ENCODE measurements at regions not wholly inside any gene's neighbourhood (a gene's known extent, or its start where the extent isn't known, plus 50 kb on each side); places are given as distances from the start of the nearest gene placed in this dataset.

- DNase-seq, result no peak
- Histone ChIP-seq H3K36me3 (ENCODE audit: control insufficient read depth, insufficient read depth, low read length) (no peaks in the 10 kb centered on the region), H3K4me1 (ENCODE audit: control insufficient read depth, insufficient read depth, low read length) (peaks cover 54% of the 10 kb centered on the region), H3K9me3 (replicated peaks; ENCODE audit: control insufficient read depth, low read depth, low read length) (peaks cover 4% of the 10 kb centered on the region), H3K27ac (ENCODE audit: low read length) (no peak overlapping the region), H3K4me3 (ENCODE audit: low read length) (no peak overlapping the region), H3K27me3 (ENCODE audit: control insufficient read depth, insufficient read depth, low read length) (peaks cover 3% of the 10 kb centered on the region)
Observed at GRCh38 chr17:77730376-77730775, 228.1 kb upstream of the TNRC6C start.

- Histone ChIP-seq H3K9me3 (replicated peaks; ENCODE audit: control insufficient read depth, low read depth, low read length) (peaks cover 4% of the 10 kb centered on the region), H3K27ac (ENCODE audit: low read length) (peak overlapping the region; percentile 87), H3K4me1 (ENCODE audit: control insufficient read depth, insufficient read depth, low read length) (peaks cover 49% of the 10 kb centered on the region), H3K4me3 (ENCODE audit: low read length) (no peak overlapping the region), H3K36me3 (ENCODE audit: control insufficient read depth, insufficient read depth, low read length) (no peaks in the 10 kb centered on the region), H3K27me3 (ENCODE audit: control insufficient read depth, insufficient read depth, low read length) (peaks cover 2% of the 10 kb centered on the region)
- DNase-seq, result no peak
- whole genome bisulfite sequencing (ENCODE audit: insufficient coverage), result no CpG with 5 or more reads among the region's 8 CpGs
Observed at GRCh38 chr17:77733576-77734296, 224.8 kb upstream of the TNRC6C start.

- WGBS (ENCODE audit: insufficient coverage), result 12% methylated on average over 15 of the region's 19 CpGs
- Histone ChIP-seq H3K9me3 (replicated peaks; ENCODE audit: control insufficient read depth, low read depth, low read length) (peaks cover 4% of the 10 kb centered on the region), H3K4me1 (ENCODE audit: control insufficient read depth, insufficient read depth, low read length) (peaks cover 54% of the 10 kb centered on the region), H3K27ac (ENCODE audit: low read length) (peak overlapping the region; percentile 87), H3K4me3 (ENCODE audit: low read length) (no peak overlapping the region), H3K27me3 (ENCODE audit: control insufficient read depth, insufficient read depth, low read length) (peaks cover 2% of the 10 kb centered on the region), H3K36me3 (ENCODE audit: control insufficient read depth, insufficient read depth, low read length) (no peaks in the 10 kb centered on the region)
- peak; percentile 97 for DNase-seq
Observed at GRCh38 chr17:77734371-77735080, 224.0 kb upstream of the TNRC6C start.

DNA sequence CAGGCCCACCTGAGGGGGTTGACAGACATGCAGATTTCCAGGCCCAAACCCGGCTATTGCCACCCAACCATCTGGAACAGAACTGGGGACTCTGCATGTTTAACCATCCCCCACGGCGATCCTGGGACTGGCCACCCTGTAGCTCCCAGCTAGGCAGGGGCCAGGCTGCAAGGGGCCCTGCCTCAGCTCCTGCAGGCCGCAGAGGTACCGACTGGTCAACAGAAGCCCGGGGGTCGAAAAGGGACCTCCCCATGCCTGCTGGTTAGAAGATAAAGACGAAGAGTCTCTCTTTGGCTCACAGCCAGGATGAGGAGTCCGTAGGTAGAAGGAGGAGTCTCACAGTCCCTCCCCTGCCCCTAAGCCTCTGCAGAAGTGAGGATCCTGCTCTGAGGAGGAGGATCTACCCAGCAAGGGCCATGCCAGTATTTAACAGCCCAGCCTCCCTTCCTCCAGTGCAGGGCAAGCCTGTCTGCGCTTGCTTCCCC lies 223.4 kb upstream of the TNRC6C start:
- H3K36me3 ChIP-seq (ENCODE audit: control insufficient read depth, insufficient read depth, low read length), result no peaks in the 10 kb centered on the region
- DNase-seq, result peak; percentile 80
- peaks cover 54% of the 10 kb centered on the region for H3K4me1 ChIP-seq (ENCODE audit: control insufficient read depth, insufficient read depth, low read length)
- WGBS (ENCODE audit: insufficient coverage), result 29% methylated on average over 5 of the region's 10 CpGs
- H3K4me3 ChIP-seq (ENCODE audit: low read length), result no peak overlapping the region
- H3K9me3 ChIP-seq (replicated peaks; ENCODE audit: control insufficient read depth, low read depth, low read length), result peaks cover 4% of the 10 kb centered on the region
- peak overlapping the region; percentile 87 for H3K27ac ChIP-seq (ENCODE audit: low read length)
- peaks cover 2% of the 10 kb centered on the region for H3K27me3 ChIP-seq (ENCODE audit: control insufficient read depth, insufficient read depth, low read length)

DNA sequence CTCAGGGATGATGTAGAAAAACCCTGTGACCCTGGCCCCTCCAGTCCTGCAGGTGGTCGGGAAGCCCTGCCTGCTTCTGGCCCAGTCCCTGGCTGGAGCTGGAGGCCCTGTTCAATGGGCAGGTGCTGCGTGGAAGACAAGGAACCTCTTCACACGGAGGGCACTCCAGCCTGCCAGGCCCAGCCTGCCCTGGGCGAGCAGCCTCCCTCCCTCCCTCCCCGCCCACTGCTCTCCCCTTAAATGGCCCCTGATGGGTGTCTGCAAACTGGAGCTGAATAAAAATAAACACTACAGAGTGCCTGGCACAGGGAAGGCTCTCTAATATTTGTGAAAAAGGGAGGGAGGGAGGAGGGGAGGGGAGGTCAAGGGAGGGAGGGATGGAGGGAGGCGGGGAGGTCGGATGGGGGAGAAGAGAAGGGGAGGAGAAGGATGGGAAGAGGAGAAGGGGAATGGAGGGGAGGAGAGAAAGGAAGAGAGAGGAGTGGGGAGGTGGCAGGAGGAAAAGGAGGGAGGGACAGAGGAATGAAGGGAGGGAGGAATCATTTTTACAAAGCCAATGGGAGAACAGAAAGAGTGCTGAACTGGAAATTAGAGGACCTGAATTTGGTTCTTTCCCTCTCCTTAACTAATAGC lies 222.8 kb upstream of the TNRC6C start:
- DNase-seq, result peak; percentile 89
- Histone ChIP-seq H3K27me3 (ENCODE audit: control insufficient read depth, insufficient read depth, low read length) (peaks cover 2% of the 10 kb centered on the region), H3K4me1 (ENCODE audit: control insufficient read depth, insufficient read depth, low read length) (peaks cover 54% of the 10 kb centered on the region), H3K4me3 (ENCODE audit: low read length) (no peak overlapping the region), H3K27ac (ENCODE audit: low read length) (peak overlapping the region; percentile 87), H3K36me3 (ENCODE audit: control insufficient read depth, insufficient read depth, low read length) (no peaks in the 10 kb centered on the region), H3K9me3 (replicated peaks; ENCODE audit: control insufficient read depth, low read depth, low read length) (peaks cover 4% of the 10 kb centered on the region)
- 24% methylated on average over 4 of the region's 7 CpGs for WGBS (ENCODE audit: insufficient coverage)

- peaks cover 4% of the 10 kb centered on the region for H3K9me3 ChIP-seq (replicated peaks; ENCODE audit: control insufficient read depth, low read depth, low read length)
- peaks cover 54% of the 10 kb centered on the region for H3K4me1 ChIP-seq (ENCODE audit: control insufficient read depth, insufficient read depth, low read length)
- no peak overlapping the region for H3K4me3 ChIP-seq (ENCODE audit: low read length)
- peak; percentile 76 for DNase-seq
- peak overlapping the region; percentile 87 for H3K27ac ChIP-seq (ENCODE audit: low read length)
- 24% methylated on average over 17 of the region's 17 CpGs for WGBS (ENCODE audit: insufficient coverage)
- no peaks in the 10 kb centered on the region for H3K36me3 ChIP-seq (ENCODE audit: control insufficient read depth, insufficient read depth, low read length)
- peaks cover 2% of the 10 kb centered on the region for H3K27me3 ChIP-seq (ENCODE audit: control insufficient read depth, insufficient read depth, low read length)
Observed at GRCh38 chr17:77736199-77736585, 222.3 kb upstream of the TNRC6C start.

DNA sequence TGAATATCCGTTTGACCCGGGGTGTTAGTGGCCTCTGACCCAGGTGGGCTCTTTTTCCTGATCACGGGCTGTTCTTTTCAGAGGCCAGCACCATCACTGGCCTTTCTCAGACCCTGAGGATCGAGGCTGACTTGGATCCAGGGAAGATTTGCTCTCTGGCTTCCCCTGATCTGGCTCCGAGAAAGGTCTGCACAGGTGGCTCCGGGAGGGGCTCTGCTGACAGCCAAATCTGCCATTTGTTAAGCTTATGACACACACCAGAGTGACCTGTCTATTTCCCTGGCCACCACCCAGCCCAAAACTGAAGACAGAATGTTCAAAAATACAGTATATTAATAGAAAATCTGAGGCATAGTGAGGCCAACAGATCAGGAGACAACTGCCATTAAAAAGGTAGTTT lies 221.8 kb upstream of the TNRC6C start:
- Histone ChIP-seq H3K4me1 (ENCODE audit: control insufficient read depth, insufficient read depth, low read length) (peaks cover 54% of the 10 kb centered on the region), H3K4me3 (ENCODE audit: low read length) (no peak overlapping the region), H3K36me3 (ENCODE audit: control insufficient read depth, insufficient read depth, low read length) (no peaks in the 10 kb centered on the region), H3K9me3 (replicated peaks; ENCODE audit: control insufficient read depth, low read depth, low read length) (peaks cover 4% of the 10 kb centered on the region), H3K27ac (ENCODE audit: low read length) (peak overlapping the region; percentile 87), H3K27me3 (ENCODE audit: control insufficient read depth, insufficient read depth, low read length) (peaks cover 6% of the 10 kb centered on the region)
- 36% methylated on average over 6 of the region's 6 CpGs for WGBS (ENCODE audit: insufficient coverage)
- DNase-seq, result no peak

DNA sequence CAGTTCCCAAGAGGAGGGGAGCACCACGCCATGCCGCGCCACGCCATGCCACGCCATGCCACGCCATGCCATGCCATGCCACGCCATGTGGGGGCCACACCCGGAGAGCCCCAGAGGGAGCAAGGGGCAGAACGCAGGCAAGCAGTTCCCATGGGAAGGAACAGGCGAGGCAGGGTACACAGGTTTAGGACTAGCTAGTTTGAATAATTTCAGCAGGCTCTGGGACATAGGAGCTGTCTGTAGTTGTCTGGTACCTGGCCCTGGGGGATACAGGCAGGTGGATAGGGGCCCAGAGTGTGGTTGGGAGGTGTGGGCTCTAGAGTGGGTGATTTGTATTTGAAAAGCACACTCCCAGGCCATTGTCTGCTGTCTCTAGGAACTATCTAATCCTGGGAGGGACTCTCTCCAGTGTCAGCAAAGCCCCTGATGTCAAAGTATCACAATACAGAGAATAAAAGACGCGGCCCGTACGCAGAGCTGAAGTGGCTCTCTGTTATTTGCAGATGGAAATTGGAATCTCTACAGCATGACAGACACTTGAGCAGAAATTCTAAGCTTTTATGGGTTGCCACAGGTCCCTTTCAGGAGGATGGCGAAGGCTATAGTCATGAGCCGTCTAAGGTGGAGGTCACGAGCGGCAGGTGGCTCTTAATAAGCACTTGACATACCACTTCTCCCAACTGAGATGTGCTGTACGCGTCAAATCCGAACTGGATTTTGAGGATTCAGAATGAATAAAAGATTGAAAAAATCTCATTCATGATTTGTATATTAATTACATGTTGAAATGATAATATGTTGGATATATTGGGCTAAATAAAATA lies 220.8 kb upstream of the TNRC6C start:
- 88% methylated on average over 14 of the region's 21 CpGs for WGBS (ENCODE audit: insufficient coverage)
- Histone ChIP-seq H3K27ac (ENCODE audit: low read length) (peak overlapping the region; percentile 83), H3K36me3 (ENCODE audit: control insufficient read depth, insufficient read depth, low read length) (no peaks in the 10 kb centered on the region), H3K4me1 (ENCODE audit: control insufficient read depth, insufficient read depth, low read length) (peaks cover 54% of the 10 kb centered on the region), H3K27me3 (ENCODE audit: control insufficient read depth, insufficient read depth, low read length) (peaks cover 7% of the 10 kb centered on the region), H3K9me3 (replicated peaks; ENCODE audit: control insufficient read depth, low read depth, low read length) (peaks cover 4% of the 10 kb centered on the region), H3K4me3 (ENCODE audit: low read length) (no peak overlapping the region)
- no peak for DNase-seq

DNA sequence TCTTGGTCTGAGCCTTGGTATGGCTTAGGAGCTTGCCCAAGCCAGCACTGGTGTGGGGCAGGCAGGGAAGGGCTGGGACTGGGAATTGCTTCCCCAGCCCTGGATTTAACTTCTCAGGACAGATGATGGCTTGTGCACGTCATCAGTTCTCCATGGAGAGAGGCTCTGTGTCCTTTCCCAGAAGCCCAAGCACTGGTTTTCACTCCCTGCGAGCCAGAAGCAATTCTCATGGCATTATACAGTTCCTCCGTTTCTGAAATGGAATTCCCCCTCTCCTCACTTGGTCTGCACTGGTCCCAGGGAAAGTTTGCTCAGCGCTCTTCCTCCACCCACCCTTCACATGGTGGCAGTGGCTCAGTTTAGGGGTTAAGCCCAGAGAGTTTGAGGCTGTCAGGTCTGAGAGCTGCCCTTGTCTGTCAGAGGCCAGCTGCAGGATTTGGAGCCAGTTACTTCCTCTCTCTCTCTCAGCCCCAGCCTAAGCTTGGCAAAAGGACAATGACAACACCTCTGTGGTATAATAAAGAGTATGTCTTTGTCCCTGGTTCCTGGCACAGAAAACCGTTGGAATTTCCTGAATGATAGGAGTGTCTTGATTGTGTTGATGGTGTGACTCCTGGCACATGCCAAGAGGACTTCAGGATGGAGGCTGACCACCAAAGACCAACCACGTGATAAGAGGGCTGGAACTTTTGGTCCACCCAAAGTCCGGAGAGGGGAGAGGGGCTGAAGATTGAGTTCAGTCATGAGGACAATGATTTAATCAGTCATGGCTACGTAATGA lies 219.6 kb upstream of the TNRC6C start:
- Histone ChIP-seq H3K4me1 (ENCODE audit: control insufficient read depth, insufficient read depth, low read length) (peaks cover 54% of the 10 kb centered on the region), H3K27me3 (ENCODE audit: control insufficient read depth, insufficient read depth, low read length) (peaks cover 14% of the 10 kb centered on the region), H3K27ac (ENCODE audit: low read length) (peak overlapping the region; percentile 83), H3K36me3 (ENCODE audit: control insufficient read depth, insufficient read depth, low read length) (no peaks in the 10 kb centered on the region), H3K9me3 (replicated peaks; ENCODE audit: control insufficient read depth, low read depth, low read length) (no peaks in the 10 kb centered on the region), H3K4me3 (ENCODE audit: low read length) (no peak overlapping the region)
- 25% methylated on average over 6 of the region's 8 CpGs for WGBS (ENCODE audit: insufficient coverage)
- peak; percentile 82 for DNase-seq

Data from muscle of leg (tissue), 3 donors.